HG02798 (cell line): ENCODE measurements at regions not wholly inside any gene's neighbourhood (a gene's known extent, or its start where the extent isn't known, plus 50 kb on each side); places are given as distances from the start of the nearest gene placed in this dataset.
A peak's percentile ranks its signal among the peaks of the same experiment; 100 is the strongest.

ENCODE experiments used
- ATAC-seq: cut with Tn5 transposase; IDR thresholded peaks from one replicate; pipeline ENCODE4 v1.9.1; 2021; ENCODE audit warnings: mild to moderate bottlenecking; ENCODE audit not compliant: unreplicated experiment, poor library complexity

DNA sequence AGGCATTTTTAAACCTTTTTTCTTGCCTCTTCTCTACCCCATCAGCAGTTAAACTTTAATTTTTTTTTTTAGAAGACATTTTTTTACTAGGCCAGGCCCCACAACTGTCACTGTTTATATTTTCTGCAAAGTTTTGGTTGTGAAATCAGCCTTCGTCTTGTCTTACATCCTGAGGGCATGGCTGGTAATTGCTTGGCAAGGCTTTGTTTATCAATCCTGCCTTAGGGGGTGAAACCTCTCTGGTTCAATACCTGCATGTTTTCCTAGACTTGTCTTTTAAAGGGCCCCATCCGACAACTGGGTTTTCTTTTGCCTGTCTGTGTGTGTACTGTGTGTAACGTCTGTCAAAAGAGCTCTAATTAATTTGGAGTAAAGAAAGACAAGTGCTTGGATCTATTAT, 330.0 kb upstream of the CWC22 start:
- no peak for ATAC-seq

DNA sequence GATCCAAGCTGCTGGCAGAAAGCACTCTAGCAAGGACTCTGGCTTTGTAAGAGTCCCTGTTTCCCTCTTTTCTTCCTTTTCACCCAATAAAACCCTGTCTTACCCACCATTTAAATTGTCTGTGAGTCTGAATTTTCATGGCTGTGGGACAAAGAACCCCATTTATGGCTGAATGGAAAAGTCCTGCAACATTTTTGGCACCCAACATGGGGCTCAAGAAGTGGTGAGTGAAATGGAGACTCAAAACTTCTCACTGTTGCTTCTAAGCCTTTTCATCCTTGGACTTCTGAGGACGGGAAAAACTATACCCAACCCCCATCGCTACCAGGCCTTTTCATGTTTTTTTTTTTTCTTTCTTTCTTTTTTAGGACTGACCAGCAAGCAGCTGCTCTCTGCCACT, 329.5 kb upstream of the CWC22 start:
- no peak for ATAC-seq

DNA sequence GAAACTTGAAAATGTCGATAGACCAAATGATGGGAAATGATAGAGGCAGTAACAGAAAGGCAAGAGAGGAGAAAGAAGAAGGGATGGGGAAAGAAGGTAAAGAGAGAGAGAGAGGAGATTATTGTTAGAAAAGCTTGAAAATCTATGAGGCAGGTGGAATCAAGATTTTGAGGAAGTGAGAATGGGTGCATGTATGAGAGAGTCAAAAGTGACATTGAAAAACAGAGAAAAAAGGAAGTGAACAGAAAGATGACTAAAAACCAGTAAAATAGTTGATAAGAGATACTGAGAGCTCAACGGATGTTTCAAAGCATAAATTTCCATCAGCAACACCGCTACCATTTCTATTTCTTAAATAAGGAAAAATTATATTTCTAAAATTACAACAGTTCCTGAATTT, 327.4 kb upstream of the CWC22 start:
- peak; percentile 99 for ATAC-seq

DNA sequence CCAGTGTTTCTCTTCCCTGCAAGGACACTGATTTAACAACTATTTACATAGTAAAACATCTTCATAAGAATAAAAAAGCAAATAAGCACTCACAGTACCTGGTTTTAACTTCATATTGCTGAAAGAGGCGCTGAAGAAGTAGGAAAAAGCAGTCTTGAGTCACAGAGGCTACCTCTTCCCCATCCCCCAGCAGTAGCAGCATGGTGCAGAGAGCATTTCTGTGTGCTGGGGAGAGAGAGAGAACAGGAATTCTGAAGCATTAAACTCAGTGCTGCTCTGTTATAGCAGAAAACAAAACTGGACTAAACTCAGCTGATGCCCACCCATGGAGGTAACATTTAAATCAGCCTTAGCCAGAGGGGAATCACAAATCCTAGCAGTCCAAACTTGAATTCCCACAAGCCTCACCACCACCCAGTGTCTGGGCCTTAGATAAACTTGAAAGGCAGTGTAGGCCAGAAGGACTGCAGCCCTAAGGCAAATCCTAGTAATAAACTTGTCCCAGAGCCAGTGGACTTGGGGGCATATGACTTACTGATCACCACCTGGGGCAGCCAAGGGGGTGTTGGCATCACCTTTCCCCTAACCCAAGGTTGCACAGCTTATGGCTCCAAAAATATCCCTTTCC, 321.8 kb upstream of the CWC22 start:
- ATAC-seq: no peak

DNA sequence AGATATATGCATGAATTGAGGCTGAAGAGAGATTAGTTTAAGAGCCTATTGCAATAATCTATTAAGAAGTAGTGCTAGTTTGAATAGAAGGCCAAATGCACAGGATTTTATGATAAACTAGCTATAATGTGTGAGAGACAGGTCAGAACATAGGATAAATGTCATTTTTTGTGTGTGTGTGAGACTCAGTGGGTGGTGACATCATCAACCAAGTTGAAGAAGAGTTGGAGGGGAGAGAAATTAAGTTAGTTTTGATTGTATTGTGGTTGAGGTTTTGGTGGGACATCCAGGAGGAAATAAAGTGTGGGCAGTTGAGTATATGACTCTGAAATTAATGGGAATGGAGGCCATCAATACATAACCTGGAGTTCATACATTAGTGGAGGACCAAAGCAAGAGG, 320.1 kb upstream of the CWC22 start:
- ATAC-seq: no peak

DNA sequence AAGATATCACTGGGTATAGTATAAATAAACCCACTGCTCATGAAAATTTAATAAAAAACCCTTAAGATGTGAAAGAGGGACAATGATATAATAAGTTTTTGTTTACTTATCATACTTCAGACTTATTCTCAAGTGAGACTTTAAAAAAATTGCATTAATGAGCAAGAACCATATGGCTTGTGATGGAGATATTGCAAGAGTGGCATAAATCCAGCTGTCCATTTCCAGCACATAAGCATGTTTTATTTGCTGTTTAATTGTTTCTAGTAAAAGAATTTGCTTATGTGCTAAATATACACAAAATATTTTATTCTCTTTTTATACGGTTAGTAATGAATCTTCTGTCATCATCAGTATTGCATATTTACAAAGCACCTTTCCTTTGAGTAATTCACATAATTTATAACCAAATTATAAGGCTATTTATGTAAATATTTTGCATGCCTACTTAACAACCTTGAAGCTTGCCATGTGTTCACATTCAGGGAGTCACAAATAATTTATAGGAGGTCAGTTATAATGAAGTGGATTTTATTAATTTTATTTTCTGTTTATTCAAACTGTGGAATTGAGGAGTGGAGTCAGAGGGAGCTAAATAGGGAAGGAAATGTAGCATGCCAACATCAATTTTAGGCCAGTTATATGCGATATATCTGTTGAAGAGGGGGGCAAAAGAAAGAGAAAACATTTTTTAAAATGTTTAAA, 318.5 kb upstream of the CWC22 start:
- ATAC-seq: no peak

DNA sequence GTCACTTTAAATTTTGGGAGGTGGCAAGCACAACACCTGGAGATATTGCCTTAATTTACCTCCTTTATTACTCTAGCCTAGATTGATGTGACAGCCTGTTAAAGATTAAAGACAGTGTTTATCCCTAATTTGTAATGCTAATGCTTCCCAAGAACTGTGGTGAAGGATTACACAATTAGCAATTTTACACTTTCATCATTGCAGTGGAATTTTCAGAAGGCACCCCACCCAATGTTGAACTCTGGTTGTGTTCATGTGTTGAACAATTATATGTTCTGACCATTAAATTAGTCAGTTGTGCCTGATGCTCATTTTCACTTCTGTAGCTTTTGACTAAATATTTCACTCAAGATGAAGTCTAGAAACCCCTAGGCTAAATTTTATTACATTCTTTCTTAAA, 317.1 kb upstream of the CWC22 start:
- no peak for ATAC-seq

DNA sequence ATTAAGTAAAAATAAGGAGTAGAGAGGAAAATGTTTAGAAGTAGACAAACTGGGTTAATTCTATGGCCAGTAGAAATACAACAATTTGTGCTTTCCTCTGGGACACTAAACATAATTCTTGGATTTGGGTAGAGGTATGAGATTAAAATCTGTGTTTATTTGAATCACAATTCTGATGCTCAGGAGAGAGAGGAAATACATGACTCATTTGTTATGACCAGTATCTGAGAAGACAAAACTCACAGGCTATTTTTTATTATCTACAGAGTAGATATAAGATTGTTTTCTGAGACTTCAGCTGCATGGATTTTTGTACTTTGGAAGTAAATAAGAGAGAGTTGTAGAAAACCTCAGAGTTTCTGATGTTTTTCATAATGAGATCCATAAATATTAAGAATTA, 315.7 kb upstream of the CWC22 start:
- ATAC-seq: no peak

DNA sequence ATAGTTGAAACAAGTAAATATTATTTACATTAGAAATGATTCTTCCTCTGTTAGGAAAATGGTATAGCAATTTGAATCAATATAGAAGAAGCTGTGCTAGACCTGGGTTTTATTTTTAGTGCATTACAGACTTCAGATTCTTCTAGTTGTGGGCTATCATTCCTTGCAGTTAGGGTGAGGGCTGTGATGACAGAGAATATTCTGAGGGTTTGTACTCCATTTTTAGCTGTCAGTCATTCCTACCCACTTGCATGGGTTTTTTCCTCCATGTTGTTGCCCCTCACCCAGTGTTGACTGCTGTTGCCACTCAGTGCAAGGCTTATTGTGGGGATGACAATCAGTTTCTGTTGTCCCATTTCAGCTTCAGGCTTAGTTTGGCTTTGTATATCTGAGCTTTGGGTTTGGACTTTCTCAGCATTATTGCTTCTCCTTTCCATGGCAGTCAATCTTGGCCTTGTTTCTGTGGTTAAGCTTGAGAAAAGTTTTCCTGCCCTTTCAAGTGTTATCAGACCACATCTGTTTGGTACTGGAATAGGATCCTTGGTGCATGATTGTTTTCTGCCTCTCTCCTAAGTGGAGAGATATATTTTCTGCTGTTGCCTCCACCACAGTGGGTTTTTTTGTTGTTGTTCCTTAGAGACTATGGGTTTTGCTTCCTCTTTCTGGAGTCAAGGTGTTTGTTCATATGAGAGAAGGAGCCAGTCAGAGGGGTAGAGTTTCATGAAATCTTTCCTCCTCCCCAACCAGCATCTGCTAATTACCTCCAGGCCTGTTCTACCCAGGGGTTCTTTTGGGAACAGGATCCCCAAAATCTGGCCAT, 312.7 kb upstream of the CWC22 start:
- ATAC-seq: peak; percentile 89

DNA sequence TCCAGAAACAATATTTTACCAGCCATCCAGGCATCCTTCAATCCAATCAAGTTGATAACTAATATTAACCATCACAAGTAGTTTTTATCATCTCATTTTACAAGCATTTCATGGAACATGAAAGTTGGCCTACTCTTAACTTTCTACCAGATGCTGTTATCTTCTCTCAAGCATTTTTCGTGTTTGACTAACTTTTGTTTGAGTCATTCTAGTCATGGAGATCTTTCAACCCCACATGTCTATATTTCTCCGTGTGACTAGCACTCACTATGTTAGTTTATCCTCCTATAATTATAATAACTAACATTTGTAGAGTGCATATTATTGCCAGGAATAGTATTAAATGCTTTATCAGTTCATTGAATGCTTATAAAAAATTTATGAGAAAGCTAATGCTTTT, 307.0 kb upstream of the CWC22 start:
- ATAC-seq: no peak

DNA sequence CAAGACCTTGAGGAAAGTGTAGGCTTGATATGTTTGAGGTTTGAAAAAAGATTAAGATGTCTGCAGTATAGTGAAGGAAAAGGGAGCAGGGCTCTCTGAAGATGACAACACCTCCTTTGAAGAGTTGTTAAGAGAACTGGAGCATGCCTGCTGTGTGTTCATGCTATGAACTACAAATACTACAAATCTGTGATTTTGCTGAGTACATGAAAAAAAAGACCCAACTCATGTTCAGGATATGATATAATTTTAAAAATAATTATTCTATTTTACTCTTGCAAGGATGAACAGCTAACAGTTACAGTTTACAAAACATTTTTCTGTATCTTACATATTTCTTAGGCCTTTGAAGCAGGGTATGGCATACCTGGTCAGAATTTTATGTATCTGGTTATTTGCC, 305.4 kb upstream of the CWC22 start:
- ATAC-seq: no peak

DNA sequence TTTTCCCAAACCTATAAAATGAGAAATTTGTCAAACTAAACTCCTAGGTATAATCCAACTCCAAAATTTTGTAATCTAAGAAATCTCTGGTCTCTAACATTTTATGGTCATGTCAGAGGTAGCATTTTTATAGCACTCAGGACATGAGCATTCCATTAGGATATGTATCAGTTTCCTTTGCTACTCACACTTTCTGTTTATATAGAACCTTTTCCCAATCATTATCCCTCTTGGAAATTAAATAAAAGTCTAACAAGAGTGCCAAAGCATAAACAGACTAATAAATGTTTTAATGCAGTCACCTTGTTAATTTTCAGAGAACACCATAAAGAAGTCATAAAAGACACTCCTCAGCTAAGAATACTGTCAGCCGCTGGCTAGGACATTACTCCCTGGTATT, 300.0 kb upstream of the CWC22 start:
- ATAC-seq: no peak

DNA sequence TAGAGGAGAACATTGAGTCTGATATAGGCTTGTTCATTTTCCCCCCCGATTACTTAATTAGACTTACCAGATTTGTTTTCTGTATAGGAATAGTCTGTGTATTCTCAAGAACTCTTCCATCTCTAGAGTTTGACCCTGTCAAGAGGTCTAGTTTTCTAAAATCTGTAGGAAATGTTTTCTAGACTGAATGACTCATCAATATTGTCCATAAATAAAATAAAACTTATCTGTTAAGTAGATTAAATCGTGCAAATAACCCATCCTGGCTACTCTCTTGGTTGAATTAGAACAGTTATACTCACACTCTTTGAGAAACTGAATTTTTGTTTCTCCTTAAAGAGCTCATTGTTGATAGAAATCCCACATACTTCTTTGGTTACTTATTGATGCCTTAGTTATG, 299.2 kb upstream of the CWC22 start:
- no peak for ATAC-seq

DNA sequence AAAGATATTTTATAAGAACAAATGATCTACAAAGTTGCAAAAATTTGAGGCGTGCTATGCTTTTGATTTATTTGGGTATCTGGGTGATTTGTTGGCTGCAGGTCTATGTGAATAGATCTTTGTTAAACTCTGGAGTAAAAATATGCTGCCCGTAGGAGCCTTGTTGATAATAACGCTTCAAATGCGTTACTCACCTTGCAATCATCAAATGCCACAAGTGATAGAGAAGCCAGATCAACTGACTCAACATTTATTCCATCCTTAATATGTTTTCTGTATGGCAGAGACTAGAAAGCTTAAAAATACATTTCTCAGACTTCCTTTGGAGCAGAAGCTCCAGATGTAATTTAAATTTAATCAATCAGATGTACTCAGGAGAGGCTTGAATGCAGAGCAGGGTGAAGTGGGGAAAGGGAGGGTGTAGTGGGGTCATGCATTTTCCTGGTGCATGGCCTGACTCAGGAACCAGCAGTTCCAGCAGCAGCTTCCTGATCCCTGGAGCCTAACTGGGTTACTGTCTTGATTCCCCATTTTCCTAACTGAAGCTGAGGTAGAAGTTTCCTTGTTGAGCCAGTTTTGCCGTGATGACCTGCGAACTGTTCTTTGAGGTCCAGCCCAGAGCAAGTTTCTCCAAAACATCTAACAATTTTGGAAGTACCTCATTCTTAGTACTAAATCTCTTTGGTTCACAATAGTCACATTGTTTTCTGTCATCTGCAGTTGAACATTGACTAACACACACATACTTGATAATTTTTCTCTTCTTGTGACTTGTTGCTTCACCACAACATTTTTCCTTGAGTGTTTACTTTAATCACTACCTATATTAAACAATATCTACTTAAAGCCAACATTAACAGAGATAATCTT, 284.7 kb upstream of the CWC22 start:
- ATAC-seq: no peak

DNA sequence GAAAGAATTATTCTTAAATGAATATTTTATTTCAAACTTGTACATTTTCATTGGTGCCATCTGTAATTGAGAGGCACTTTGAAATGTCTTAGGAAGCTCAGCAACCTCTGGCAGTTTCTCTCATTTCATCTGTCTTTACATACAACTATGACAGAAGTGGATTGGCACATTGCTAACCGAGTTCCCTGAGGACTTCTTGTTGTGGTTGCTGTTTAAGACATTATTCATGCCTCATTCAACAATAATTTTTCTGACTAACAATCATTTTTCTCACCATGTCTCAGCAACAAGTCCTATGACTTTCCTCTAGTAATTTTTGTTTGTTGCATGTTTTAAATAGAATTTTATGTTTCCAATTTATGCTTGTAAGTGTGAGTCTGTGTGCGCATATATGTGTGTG, 284.0 kb upstream of the CWC22 start:
- ATAC-seq: no peak

DNA sequence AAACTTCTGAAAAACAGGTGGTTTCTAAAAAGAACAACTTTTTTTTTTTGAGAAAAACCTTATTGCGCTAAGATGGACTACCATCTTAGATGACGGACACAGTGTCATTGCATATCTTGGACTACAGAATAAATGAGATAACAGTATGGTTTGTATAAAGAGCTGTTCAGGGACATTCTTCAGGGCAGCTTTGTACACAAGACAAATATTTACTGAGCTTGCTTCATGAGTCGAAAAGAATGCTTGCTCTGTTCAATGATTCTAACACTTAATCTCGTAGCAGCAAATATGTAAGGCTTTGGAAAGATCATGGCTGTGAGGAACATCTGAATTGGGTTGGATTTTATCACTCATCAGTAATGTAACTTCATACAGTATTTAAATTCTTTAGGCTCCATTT, 282.5 kb upstream of the CWC22 start:
- no peak for ATAC-seq

DNA sequence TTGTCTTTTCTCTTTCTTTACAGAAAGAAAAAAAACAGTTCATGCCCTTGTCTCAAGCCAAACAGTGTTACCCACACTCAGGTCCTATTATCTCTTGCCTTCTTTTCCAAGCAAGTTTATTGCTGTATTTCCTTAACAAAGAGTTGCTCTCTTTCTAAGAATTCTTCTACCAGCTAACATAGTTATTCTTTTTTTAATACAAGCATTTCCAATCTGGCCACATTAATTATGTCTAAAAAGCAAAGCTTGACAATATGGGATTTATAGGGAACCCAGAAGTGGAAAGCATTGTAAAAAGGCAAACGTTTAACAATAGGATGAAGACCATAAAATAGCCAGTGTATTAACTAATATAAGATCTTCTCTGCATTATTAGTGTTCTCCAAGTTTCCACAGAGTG, 272.5 kb upstream of the CWC22 start:
- no peak for ATAC-seq

DNA sequence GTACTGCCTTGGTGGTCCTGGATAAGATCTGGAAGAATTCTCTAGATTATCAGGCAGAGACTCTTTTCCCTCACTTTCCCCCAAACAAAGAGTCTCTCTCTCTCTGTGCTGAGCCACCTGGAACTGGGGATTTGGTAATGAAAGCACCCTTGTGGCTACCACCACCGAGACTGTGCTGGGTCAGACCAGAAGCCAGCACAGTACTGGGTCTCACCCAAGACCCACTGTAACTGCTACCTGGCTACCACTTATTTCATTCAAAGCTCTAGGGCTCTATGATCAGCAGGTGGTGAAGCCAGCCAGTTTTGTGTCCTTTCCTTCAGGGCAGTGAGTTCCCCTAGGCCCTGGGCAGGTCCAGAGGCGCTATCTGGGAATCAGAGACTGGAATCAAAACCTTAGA, 269.6 kb upstream of the CWC22 start:
- no peak for ATAC-seq

DNA sequence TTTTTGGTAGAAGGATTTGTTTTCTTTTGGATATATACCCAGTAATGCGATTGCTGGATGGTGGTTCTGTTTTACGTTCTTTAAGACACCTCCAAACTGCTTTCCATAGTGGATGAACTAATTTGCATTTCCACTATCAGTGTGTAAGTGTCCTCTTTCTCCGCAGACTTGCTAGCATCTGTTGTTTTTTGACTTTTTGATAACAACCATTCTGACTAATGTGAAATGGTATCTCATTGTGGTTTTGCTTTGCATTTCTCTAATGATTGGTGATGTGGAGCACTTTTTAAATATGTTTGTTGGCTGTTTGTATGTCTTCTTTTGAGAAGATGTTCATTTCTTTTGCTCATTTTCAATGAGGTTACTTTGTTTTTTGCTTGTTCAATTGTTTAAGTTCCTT, 260.9 kb upstream of the CWC22 start:
- ATAC-seq: no peak

DNA sequence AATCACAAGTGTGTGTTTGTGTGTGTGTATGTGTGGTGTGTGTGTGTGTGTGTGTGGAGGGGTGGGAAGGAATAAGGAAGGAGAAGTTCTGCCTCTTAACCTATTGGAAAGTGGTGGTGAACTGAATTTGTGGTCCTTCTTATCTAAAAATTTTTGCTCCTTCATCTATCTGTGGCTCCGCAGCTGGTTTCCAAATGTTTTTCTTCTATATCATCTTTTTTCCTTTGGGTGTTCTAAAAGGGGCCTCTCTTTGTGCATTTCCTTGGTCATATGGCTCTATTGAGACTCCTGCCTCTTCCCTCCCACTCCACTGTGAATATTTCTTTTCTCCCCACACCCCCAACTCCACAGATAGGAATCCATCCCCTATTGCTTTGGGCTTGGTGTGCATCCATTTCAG, 254.9 kb upstream of the CWC22 start:
- ATAC-seq: no peak

DNA sequence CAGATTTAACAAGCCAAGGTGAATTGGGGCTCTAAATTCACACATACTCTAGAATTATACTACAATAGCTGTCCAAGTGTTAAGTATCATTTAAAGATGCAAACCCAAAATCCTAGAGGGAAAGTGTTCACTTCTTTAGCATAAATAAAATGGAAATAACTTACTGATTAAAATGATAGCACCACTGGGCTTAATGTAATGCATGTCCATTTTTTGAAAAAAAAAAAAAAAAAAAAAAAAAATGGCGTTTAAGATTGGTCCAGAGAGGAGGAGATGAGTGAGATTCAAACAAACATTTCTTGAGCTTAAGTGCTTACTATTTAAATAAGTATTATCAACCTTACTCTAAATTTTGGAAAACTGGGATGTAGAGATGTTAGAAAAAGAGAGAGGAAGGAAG, 251.5 kb upstream of the CWC22 start:
- ATAC-seq: no peak
